ENCODE measurements at regions not wholly inside any gene's neighbourhood (a gene's known extent, or its start where the extent isn't known, plus 50 kb on each side); places are given as distances from the start of the nearest gene placed in this dataset.

- no peak overlapping the region for H3K27ac Mint-ChIP-seq
- DNase-seq: no peak
- no peaks in the 10 kb centered on the region for H3K36me3 Mint-ChIP-seq
- POLR2A ChIA-PET: no interaction called here
- no peak for ATAC-seq
- peaks cover 0 to 11% (median 0%) of the 10 kb centered on the region in 9 donors for H3K9me3 Mint-ChIP-seq
- no peaks in the 10 kb centered on the region for H3K4me1 Mint-ChIP-seq
- no peak overlapping the region for H3K4me3 Mint-ChIP-seq
- H3K27me3 Mint-ChIP-seq: peaks cover 3 to 10% (median 4%) of the 10 kb centered on the region in 5 donors
Measured at GRCh38 chr10:4532011-4532410, 294.0 kb upstream of the AKR1E2 start.

- Mint-ChIP-seq H3K27me3 (peaks cover 3 to 10% (median 6%) of the 10 kb centered on the region in 5 donors), H3K4me3 (no peak overlapping the region), H3K4me1 (no peaks in the 10 kb centered on the region), H3K9me3 (no peaks in the 10 kb centered on the region), H3K36me3 (no peaks in the 10 kb centered on the region), H3K27ac (no peak overlapping the region)
- DNase-seq: no peak
- POLR2A ChIA-PET: no interaction called here
- ATAC-seq: no peak
Measured at GRCh38 chr10:4529266-4529665, 296.7 kb upstream of the AKR1E2 start.

DNA sequence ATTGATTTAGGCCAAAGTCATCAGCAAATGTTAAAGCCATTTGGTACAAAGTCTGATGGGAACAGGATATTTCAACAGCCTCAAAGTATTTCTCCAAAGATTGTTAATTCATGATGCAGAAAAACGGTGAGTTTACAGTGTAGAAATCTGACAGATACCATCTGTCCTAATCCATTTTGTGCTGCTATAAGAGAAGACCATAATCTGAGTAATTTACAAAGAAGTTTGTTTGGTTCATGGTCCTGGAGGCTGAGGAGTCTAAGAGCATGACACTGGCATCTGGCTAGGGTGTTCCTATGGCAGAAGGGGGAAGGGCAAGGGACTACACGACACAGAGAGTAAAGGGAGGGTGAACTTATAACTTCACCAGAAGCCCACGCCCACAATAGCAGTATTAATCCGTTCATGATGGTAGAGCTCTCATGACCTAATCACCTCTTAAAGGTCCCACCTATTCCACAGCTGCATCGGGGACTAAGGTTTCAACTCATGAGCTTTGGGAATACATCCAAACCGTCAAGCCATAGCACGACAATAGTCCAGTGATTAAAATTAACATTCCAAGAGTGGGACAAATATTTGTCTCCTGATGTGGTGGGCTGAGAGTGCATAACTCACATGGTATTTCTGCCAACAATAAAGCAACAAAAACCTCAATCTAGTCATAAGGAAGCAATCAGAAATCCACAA, 298.6 kb upstream of the AKR1E2 start:
- no peak for ATAC-seq
- Mint-ChIP-seq H3K9me3 (no peaks in the 10 kb centered on the region), H3K4me3 (no peak overlapping the region), H3K27me3 (peaks cover 6 to 14% (median 9%) of the 10 kb centered on the region in 5 donors), H3K4me1 (no peaks in the 10 kb centered on the region), H3K36me3 (no peaks in the 10 kb centered on the region), H3K27ac (no peak overlapping the region)
- no peak for DNase-seq
- POLR2A ChIA-PET: no interaction called here

DNA sequence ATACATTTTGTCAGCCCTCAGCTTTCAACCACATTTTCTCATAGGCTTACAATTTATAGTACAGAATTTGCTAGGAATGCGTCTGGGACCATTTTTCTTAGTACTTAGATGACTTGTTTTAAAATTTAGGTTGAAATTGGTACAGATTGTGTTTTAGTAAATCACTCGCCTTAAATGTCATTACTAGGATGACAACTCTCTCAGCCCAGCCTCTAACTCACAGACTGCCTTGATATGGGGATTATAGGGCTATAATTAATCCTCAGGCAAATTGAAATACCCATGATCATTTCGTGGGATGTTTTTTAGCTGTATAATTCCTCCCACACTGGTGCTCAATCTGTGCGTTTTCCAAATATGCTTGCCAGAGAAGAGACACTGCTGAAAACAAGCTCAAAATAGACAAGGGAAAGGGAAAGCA, 299.7 kb upstream of the AKR1E2 start:
- H3K27me3 Mint-ChIP-seq: peaks cover 6 to 19% (median 11%) of the 10 kb centered on the region in 5 donors
- H3K4me3 Mint-ChIP-seq: no peak overlapping the region
- ATAC-seq: no peak
- H3K36me3 Mint-ChIP-seq: no peaks in the 10 kb centered on the region
- no peak for DNase-seq
- POLR2A ChIA-PET: no interaction called here
- no peaks in the 10 kb centered on the region for H3K4me1 Mint-ChIP-seq
- H3K9me3 Mint-ChIP-seq: no peaks in the 10 kb centered on the region
- H3K27ac Mint-ChIP-seq: no peak overlapping the region

DNA sequence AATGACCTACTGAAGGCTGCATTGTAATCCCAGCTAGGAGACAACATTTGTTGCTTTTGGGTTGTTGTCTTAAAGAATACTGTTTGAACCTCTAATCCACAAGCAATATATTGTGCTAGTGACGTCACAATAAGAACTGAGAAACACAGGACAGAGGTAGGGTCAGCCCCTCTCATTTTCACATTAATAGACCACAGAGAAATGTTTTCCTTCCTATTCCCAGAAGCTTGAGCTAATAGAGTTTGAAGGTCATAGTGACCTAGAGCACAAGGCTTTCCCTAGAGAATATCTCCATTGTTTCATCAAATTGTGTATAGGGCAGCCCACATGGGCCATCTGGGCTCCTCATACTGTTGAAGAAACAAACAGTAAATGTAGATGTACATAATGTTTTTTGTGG, 300.9 kb upstream of the AKR1E2 start:
- DNase-seq (no peak), ATAC-seq (no peak)
- H3K27me3 Mint-ChIP-seq: peaks cover 6 to 18% (median 10%) of the 10 kb centered on the region in 5 donors
- H3K27ac Mint-ChIP-seq: no peak overlapping the region
- no peaks in the 10 kb centered on the region for H3K4me1 Mint-ChIP-seq
- H3K9me3 Mint-ChIP-seq: no peaks in the 10 kb centered on the region
- H3K4me3 Mint-ChIP-seq: no peak overlapping the region
- H3K36me3 Mint-ChIP-seq: no peaks in the 10 kb centered on the region
- POLR2A ChIA-PET: no interaction called here

GRCh38 chr10:4522296-4523000, 303.6 kb upstream of the AKR1E2 start:
- Mint-ChIP-seq H3K27me3 (peaks cover 6 to 20% (median 9%) of the 10 kb centered on the region in 5 donors), H3K36me3 (no peaks in the 10 kb centered on the region), H3K9me3 (peaks cover 0 to 3% (median 0%) of the 10 kb centered on the region in 9 donors), H3K4me1 (no peaks in the 10 kb centered on the region), H3K4me3 (no peak overlapping the region), H3K27ac (no peak overlapping the region)
- DNase-seq: no peak
- POLR2A ChIA-PET: no interaction called here
- no peak for ATAC-seq

- peaks cover 6 to 25% (median 13%) of the 10 kb centered on the region in 5 donors for H3K27me3 Mint-ChIP-seq
- POLR2A ChIA-PET: no interaction called here
- H3K9me3 Mint-ChIP-seq: peaks cover 0 to 7% (median 0%) of the 10 kb centered on the region in 9 donors
- H3K4me1 Mint-ChIP-seq: peaks cover 0 to 7% (median 0%) of the 10 kb centered on the region in 4 donors
- H3K36me3 Mint-ChIP-seq: no peaks in the 10 kb centered on the region
- DNase-seq: no peak
- H3K27ac Mint-ChIP-seq: no peak overlapping the region
- no peak overlapping the region for H3K4me3 Mint-ChIP-seq
- no peak for ATAC-seq
Measured at GRCh38 chr10:4519658-4520402, 306.2 kb upstream of the AKR1E2 start.

DNA sequence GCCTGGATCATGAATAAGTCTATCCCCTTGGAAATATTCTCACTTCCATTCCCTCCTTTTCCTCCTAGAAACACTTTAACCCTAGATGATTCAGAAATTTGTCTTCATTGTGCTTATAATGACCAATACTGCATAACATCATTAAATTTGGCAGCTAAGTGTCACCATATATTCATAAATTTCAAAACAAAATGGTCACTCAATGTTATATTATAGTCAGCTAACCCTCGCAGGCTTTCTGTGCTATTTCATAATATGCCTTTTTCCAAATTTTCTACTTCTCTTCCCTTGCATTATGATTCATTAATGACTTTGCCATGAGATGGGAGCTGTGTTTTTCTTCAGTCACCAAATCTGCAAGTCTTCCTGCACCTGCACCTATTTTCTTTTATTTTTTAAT, 308.3 kb upstream of the AKR1E2 start:
- Mint-ChIP-seq H3K27ac (no peak overlapping the region), H3K9me3 (peaks cover 0 to 7% (median 0%) of the 10 kb centered on the region in 9 donors), H3K4me1 (peaks cover 0 to 17% (median 0%) of the 10 kb centered on the region in 4 donors), H3K27me3 (peaks cover 6 to 22% (median 15%) of the 10 kb centered on the region in 5 donors), H3K4me3 (no peak overlapping the region), H3K36me3 (no peaks in the 10 kb centered on the region)
- POLR2A ChIA-PET: no interaction called here
- no peak for ATAC-seq
- DNase-seq: no peak

GRCh38 chr10:4515721-4516120, 310.3 kb upstream of the AKR1E2 start:
- Mint-ChIP-seq H3K27ac (no peak overlapping the region), H3K9me3 (peaks cover 0 to 7% (median 0%) of the 10 kb centered on the region in 9 donors), H3K4me3 (no peak overlapping the region), H3K36me3 (no peaks in the 10 kb centered on the region), H3K4me1 (peaks cover 0 to 17% (median 0%) of the 10 kb centered on the region in 4 donors), H3K27me3 (peaks cover 5 to 17% (median 11%) of the 10 kb centered on the region in 5 donors)
- POLR2A ChIA-PET: no interaction called here
- no peak for DNase-seq
- no peak for ATAC-seq

DNA sequence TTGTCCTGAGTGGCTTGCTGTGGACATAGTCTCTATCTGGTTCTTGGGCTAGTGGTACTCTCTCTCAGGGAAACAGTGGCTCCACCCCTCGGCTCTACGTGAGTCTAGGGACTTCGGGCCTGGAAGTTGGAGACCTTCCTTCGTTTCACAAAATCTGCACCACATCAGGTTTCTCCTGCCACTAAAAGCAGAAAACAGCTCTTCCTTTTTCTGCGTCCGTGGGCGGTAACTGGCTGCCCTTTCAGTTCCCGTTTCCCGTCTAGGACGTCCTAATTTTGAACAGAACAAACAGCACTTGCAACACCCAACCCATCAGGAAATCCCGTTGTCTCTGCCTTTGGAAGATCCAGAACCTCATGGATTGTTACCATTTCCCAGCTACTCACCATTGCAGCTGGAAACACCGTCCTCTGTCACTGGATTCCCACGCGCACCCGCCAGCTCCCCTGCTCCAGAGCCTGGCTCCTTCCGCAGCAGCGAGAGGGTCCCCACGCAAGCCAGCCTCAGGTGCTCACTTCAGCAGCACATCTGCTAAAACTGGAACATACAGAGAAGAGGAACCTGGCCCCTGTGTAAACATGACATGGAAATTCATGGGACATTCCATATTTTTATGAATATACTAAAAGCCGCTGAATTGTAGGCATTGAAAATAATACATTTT, 311.4 kb upstream of the AKR1E2 start:
- Mint-ChIP-seq H3K4me3 (peak overlapping the region in 1 of 10 donors; percentile 2), H3K4me1 (peaks cover 0 to 17% (median 0%) of the 10 kb centered on the region in 4 donors), H3K9me3 (peaks cover 0 to 7% (median 0%) of the 10 kb centered on the region in 9 donors), H3K36me3 (no peaks in the 10 kb centered on the region), H3K27me3 (peaks cover 5 to 20% (median 10%) of the 10 kb centered on the region in 5 donors), H3K27ac (no peak overlapping the region)
- POLR2A ChIA-PET: no interaction called here
- DNase-seq: peak in 1 of 10 donors; percentile 18
- no peak for ATAC-seq

DNA sequence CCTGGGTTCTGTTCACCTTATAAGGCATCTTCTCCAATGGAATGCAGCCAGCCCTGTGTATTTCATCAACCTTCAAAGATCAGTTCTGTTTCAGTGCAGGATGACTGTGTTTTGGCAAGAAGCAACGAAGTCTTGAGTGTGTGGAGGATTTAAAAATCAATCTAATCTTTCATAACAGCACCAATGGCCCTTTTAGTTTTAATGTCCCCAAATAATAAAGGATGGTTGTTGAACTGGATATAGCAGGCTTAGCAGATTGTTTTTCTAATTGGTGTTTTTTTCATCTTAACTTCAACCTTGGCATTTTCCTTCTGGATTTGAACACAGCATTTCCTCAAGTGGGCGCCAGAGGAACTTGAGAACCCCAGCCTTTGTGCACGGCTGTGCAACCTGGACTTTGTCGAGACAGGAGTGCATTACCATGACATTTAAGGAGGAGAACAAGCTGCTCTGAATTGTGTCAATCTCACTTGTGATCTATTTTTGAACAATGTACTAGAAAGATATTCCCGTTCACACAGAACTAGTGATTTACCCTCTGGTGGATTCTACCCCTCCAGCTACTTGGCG, 313.3 kb upstream of the AKR1E2 start:
- Mint-ChIP-seq H3K36me3 (no peaks in the 10 kb centered on the region), H3K9me3 (peaks cover 0 to 7% (median 0%) of the 10 kb centered on the region in 9 donors), H3K4me3 (no peak overlapping the region), H3K4me1 (peaks cover 0 to 17% (median 0%) of the 10 kb centered on the region in 4 donors), H3K27me3 (peaks cover 5 to 31% (median 6%) of the 10 kb centered on the region in 5 donors), H3K27ac (no peak overlapping the region)
- ATAC-seq: no peak
- POLR2A ChIA-PET: no interaction called here
- no peak for DNase-seq

- Mint-ChIP-seq H3K9me3 (peaks cover 0 to 2% (median 0%) of the 10 kb centered on the region in 9 donors), H3K36me3 (no peaks in the 10 kb centered on the region), H3K4me3 (no peak overlapping the region), H3K27ac (no peak overlapping the region), H3K4me1 (peaks cover 0 to 17% (median 0%) of the 10 kb centered on the region in 4 donors), H3K27me3 (peaks cover 6 to 31% (median 9%) of the 10 kb centered on the region in 5 donors)
- POLR2A ChIA-PET: no interaction called here
- ATAC-seq (no peak), DNase-seq (no peak)
Measured at GRCh38 chr10:4512196-4512595, 313.8 kb upstream of the AKR1E2 start.

Data from naive thymus-derived CD8-positive, alpha-beta T cell (primary cell).